ENCODE measurements at regions not wholly inside any gene's neighbourhood (a gene's known extent, or its start where the extent isn't known, plus 50 kb on each side); places are given as distances from the start of the nearest gene placed in this dataset.

GRCh38 chr9:118721276-118721675 is 648.0 kb downstream of the BRINP1 start:
- in situ Hi-C loops (cut with HindIII; ENCODE audit: low pct_unique_long_range_greater_than_20kb, low sequenced_read_pairs) (no loop called here), intact Hi-C loops (cut with micrococcal nuclease; ENCODE audit: unreplicated experiment) (no loop called here)
- TF ChIP-seq SIN3A (IDR thresholded peaks at IDR 0.05; ENCODE audit: borderline replicate concordance, insufficient read depth, low read depth, low read length) (no peak), POLR2AphosphoS5 (IDR thresholded peaks at IDR 0.05; ENCODE audit: low read depth, low read length) (no peak), CTCF (IDR thresholded peaks at IDR 0.05) (no peak), TCF7L2 (IDR thresholded peaks at IDR 0.05; ENCODE audit: low read depth, low read length) (no peak)
- TF ChIP-seq, protein P1, sequence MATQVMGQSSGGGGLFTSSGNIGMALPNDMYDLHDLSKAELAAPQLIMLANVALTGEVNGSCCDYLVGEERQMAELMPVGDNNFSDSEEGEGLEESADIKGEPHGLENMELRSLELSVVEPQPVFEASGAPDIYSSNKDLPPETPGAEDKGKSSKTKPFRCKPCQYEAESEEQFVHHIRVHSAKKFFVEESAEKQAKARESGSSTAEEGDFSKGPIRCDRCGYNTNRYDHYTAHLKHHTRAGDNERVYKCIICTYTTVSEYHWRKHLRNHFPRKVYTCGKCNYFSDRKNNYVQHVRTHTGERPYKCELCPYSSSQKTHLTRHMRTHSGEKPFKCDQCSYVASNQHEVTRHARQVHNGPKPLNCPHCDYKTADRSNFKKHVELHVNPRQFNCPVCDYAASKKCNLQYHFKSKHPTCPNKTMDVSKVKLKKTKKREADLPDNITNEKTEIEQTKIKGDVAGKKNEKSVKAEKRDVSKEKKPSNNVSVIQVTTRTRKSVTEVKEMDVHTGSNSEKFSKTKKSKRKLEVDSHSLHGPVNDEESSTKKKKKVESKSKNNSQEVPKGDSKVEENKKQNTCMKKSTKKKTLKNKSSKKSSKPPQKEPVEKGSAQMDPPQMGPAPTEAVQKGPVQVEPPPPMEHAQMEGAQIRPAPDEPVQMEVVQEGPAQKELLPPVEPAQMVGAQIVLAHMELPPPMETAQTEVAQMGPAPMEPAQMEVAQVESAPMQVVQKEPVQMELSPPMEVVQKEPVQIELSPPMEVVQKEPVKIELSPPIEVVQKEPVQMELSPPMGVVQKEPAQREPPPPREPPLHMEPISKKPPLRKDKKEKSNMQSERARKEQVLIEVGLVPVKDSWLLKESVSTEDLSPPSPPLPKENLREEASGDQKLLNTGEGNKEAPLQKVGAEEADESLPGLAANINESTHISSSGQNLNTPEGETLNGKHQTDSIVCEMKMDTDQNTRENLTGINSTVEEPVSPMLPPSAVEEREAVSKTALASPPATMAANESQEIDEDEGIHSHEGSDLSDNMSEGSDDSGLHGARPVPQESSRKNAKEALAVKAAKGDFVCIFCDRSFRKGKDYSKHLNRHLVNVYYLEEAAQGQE (IDR thresholded peaks at IDR 0.05; ENCODE audit: insufficient read depth in 1 of 2, low read depth in 2 of 2, low read length in 1 of 2) = no peak
- BruUV-seq (replicated peaks) = no TSS peak
- no peak overlapping the region for H3K27ac ChIP-seq (ENCODE audit: low read length)
- H3K4me1 ChIP-seq (ENCODE audit: control insufficient read depth, insufficient read depth, low read length) = no peaks in the 10 kb centered on the region
- CTCF ChIA-PET = no interaction called here
- DNase-seq (ENCODE audit: low read depth, low spot score) = no peak
- ATAC-seq = no peak
- H3K4me3 ChIP-seq (ENCODE audit: low read depth in 2 of 2, low read length in 2 of 2) = no peak overlapping the region
- POLR2A ChIA-PET = no interaction called here
- H3K27me3 ChIP-seq (ENCODE audit: control insufficient read depth, insufficient read depth, low read length) = no peaks in the 10 kb centered on the region
- no peaks in the 10 kb centered on the region for H3K9me3 ChIP-seq (ENCODE audit: control insufficient read depth, insufficient read depth, low read depth, low read length)
- H3K36me3 ChIP-seq (ENCODE audit: control insufficient read depth, insufficient read depth, low read length) = no peaks in the 10 kb centered on the region

DNA sequence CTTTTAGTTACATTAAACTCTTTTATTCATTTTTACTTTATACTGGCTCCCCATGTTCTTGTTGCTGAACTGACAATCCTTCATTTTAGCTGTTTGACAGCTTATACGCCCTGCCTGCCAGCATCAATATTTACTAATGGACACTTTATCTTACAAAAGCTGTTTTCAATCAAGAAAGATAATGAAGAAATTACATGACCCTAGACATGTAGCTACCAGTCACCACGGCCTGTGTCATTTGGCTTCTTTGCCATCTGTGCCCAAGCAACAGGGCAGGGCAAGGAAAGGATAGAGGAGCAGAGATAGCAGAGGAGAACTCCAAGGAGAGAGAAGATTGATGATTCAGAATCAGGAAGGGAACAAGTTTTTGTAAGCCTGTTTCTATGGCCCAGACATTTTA is 647.3 kb downstream of the BRINP1 start:
- H3K27ac ChIP-seq (ENCODE audit: low read length) = no peak overlapping the region
- no TSS peak for BruUV-seq (replicated peaks)
- no peak overlapping the region for H3K4me3 ChIP-seq (ENCODE audit: low read depth in 2 of 2, low read length in 2 of 2)
- ChIA-PET POLR2A (no interaction called here), CTCF (no interaction called here)
- ATAC-seq (no peak), DNase-seq (ENCODE audit: low read depth, low spot score) (no peak)
- H3K9me3 ChIP-seq (ENCODE audit: control insufficient read depth, insufficient read depth, low read depth, low read length) = no peaks in the 10 kb centered on the region
- no peak for TF ChIP-seq TCF7L2 (IDR thresholded peaks at IDR 0.05; ENCODE audit: low read depth, low read length)
- TF ChIP-seq SIN3A (IDR thresholded peaks at IDR 0.05; ENCODE audit: borderline replicate concordance, insufficient read depth, low read depth, low read length) = no peak
- no peak for TF ChIP-seq CTCF (IDR thresholded peaks at IDR 0.05)
- TF ChIP-seq, protein P1 (IDR thresholded peaks at IDR 0.05; ENCODE audit: insufficient read depth in 1 of 2, low read depth in 2 of 2, low read length in 1 of 2) = no peak
- no peak for TF ChIP-seq POLR2AphosphoS5 (IDR thresholded peaks at IDR 0.05; ENCODE audit: low read depth, low read length)
- H3K4me1 ChIP-seq (ENCODE audit: control insufficient read depth, insufficient read depth, low read length) = no peaks in the 10 kb centered on the region
- H3K36me3 ChIP-seq (ENCODE audit: control insufficient read depth, insufficient read depth, low read length) = no peaks in the 10 kb centered on the region
- H3K27me3 ChIP-seq (ENCODE audit: control insufficient read depth, insufficient read depth, low read length) = no peaks in the 10 kb centered on the region
- in situ Hi-C loops (cut with HindIII; ENCODE audit: low pct_unique_long_range_greater_than_20kb, low sequenced_read_pairs) (no loop called here), intact Hi-C loops (cut with micrococcal nuclease; ENCODE audit: unreplicated experiment) (no loop called here)

All from Panc1 (cell line).